Body of pancreas (tissue), 4 donors: ENCODE measurements at regions not wholly inside any gene's neighbourhood (a gene's known extent, or its start where the extent isn't known, plus 50 kb on each side); places are given as distances from the start of the nearest gene placed in this dataset.

ENCODE experiments used
- CTCF ChIP-seq, 7 experiments: fragments of 450-650 bp in 4 of 7; fragments of 200-600 bp in 3 of 7; sonication (generic) in 3 of 7; IDR thresholded peaks; one replicate each; pipeline ENCODE4 v1.5.1; 2016 to 2019; ENCODE audit warnings: antibody characterized with exemption in 7 of 7
- POLR2A ChIP-seq, 3 donors: fragments of 450-650 bp; IDR thresholded peaks; one replicate each; pipeline ENCODE4 v1.6.1; 2016; ENCODE audit warnings: antibody characterized with exemption in 3 of 3, mild to moderate bottlenecking in 2 of 3

- no peak for TF ChIP-seq POLR2A (IDR thresholded peaks at IDR 0.05)
- no peak for TF ChIP-seq CTCF (IDR thresholded peaks at IDR 0.05)
Measured at GRCh38 chrX:117215683-117216082, 752.9 kb upstream of the CT83 start.
